GM18907 (cell line): ENCODE measurements at regions not wholly inside any gene's neighbourhood (a gene's known extent, or its start where the extent isn't known, plus 50 kb on each side); places are given as distances from the start of the nearest gene placed in this dataset.

Experiments used
- ATAC-seq: cut with Tn5 transposase; IDR thresholded peaks from one replicate; pipeline ENCODE4 v1.9.1; 2021; ENCODE audit warnings: mild to moderate bottlenecking, moderate library complexity; ENCODE audit not compliant: unreplicated experiment

GRCh38 chrX:109842611-109843010 lies 109.6 kb upstream of the ACSL4 start:
- ATAC-seq, result no peak

- ATAC-seq, result peak; percentile 55
Observed at GRCh38 chrX:109843963-109844751, 111.1 kb upstream of the ACSL4 start.

GRCh38 chrX:109844986-109845385 lies 111.9 kb upstream of the ACSL4 start:
- ATAC-seq, result no peak

- ATAC-seq, result no peak
Observed at GRCh38 chrX:109845996-109846395, 112.9 kb upstream of the ACSL4 start.

- no peak for ATAC-seq
Observed at GRCh38 chrX:109847257-109848187, 114.5 kb upstream of the ACSL4 start.

GRCh38 chrX:109848461-109849050 lies 115.5 kb upstream of the ACSL4 start:
- ATAC-seq, result peak; percentile 94

- no peak for ATAC-seq
Observed at GRCh38 chrX:109854096-109854495, 121.0 kb upstream of the ACSL4 start.

- peak; percentile 58 for ATAC-seq
Observed at GRCh38 chrX:109855501-109855900, 122.4 kb upstream of the ACSL4 start.

- ATAC-seq, result no peak
Observed at GRCh38 chrX:109856974-109857373, 123.9 kb upstream of the ACSL4 start.

- no peak for ATAC-seq
Observed at GRCh38 chrX:109857584-109858228, 124.6 kb upstream of the ACSL4 start.

- ATAC-seq, result no peak
Observed at GRCh38 chrX:109858602-109859341, 125.7 kb upstream of the ACSL4 start.

- no peak for ATAC-seq
Observed at GRCh38 chrX:109859651-109860050, 126.6 kb upstream of the ACSL4 start.

GRCh38 chrX:109862433-109862832 lies 129.4 kb upstream of the ACSL4 start:
- ATAC-seq, result no peak

GRCh38 chrX:109863811-109864210 lies 130.8 kb upstream of the ACSL4 start:
- ATAC-seq, result no peak

GRCh38 chrX:109871121-109871888 lies 131.6 kb upstream of the TMEM164 start:
- ATAC-seq, result no peak

GRCh38 chrX:109872021-109872732 lies 130.7 kb upstream of the TMEM164 start:
- ATAC-seq, result no peak

- ATAC-seq, result no peak
Observed at GRCh38 chrX:109873574-109873973, 129.3 kb upstream of the TMEM164 start.

- no peak for ATAC-seq
Observed at GRCh38 chrX:109873983-109874382, 128.9 kb upstream of the TMEM164 start.

- no peak for ATAC-seq
Observed at GRCh38 chrX:109874548-109874947, 128.4 kb upstream of the TMEM164 start.
